Right lobe of liver (tissue), 4 donors: ENCODE measurements at regions not wholly inside any gene's neighbourhood (a gene's known extent, or its start where the extent isn't known, plus 50 kb on each side); places are given as distances from the start of the nearest gene placed in this dataset.

Experiments
- POLR2A ChIP-seq: fragments of 450-650 bp; IDR thresholded peaks from one replicate; pipeline ENCODE4 v1.6.1; 2017; ENCODE audit warnings: antibody characterized with exemption, mild to moderate bottlenecking
- TF ChIP-seq, protein P1 (sequence below), 4 donors: fragments of 200-600 bp in 3 of 4; fragments of 450-650 bp in 1 of 4; IDR thresholded peaks; one replicate each; pipeline versions ENCODE4 v1.5.1 to v1.8.0; 2016 to 2022; ENCODE audit warnings: antibody characterized with exemption in 4 of 4, mild to moderate bottlenecking in 2 of 4
- donor health status: DM: no; HTN: no; CAD: no.
- donor health status: DM: no; HTN: no; CAD: no.
- donor health status: DM: no; HTN: yes; CAD: no.

DNA sequence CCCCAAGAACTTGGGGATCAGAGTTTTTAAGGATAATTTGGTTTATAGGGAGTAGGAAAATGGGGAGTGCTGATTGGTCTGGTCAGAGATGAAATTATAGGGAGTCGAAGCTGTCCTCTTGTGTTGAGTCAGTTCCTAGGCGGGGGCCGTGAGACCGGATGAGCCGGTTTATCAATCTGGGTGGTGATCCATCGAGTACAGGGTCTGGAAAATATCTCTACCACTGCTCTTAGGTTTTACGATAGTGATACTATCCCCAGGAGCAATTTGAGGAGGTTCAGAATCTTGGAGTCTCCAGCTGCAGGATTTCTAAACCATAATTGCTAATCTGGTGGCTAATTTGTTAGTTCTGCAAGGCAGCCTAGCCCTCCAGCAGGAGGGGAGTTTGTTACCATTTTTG, 403.4 kb downstream of the CDH11 start:
- TF ChIP-seq, protein P1, sequence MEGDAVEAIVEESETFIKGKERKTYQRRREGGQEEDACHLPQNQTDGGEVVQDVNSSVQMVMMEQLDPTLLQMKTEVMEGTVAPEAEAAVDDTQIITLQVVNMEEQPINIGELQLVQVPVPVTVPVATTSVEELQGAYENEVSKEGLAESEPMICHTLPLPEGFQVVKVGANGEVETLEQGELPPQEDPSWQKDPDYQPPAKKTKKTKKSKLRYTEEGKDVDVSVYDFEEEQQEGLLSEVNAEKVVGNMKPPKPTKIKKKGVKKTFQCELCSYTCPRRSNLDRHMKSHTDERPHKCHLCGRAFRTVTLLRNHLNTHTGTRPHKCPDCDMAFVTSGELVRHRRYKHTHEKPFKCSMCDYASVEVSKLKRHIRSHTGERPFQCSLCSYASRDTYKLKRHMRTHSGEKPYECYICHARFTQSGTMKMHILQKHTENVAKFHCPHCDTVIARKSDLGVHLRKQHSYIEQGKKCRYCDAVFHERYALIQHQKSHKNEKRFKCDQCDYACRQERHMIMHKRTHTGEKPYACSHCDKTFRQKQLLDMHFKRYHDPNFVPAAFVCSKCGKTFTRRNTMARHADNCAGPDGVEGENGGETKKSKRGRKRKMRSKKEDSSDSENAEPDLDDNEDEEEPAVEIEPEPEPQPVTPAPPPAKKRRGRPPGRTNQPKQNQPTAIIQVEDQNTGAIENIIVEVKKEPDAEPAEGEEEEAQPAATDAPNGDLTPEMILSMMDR (IDR thresholded peaks at IDR 0.05), result no peak
- no peak for TF ChIP-seq POLR2A
